Vagina (tissue), 2 donors: ENCODE measurements at regions not wholly inside any gene's neighbourhood (a gene's known extent, or its start where the extent isn't known, plus 50 kb on each side); places are given as distances from the start of the nearest gene placed in this dataset.

Source experiments
- DNase-seq, 2 donors: peaks; one replicate each; pipeline ENCODE4 v3.0.0-alpha.2; 2017; ENCODE audit errors: extremely low spot score in 2 of 2
- H3K27ac ChIP-seq: fragments of 200-600 bp; sonication (generic); one replicate; pipeline ENCODE4 v1.5.1; 2019
- H3K27me3 ChIP-seq: fragments of 200-600 bp; sonication (generic); one replicate; pipeline ENCODE4 v1.5.1; 2019
- H3K36me3 ChIP-seq, 2 donors: fragments of 200-600 bp; sonication (generic); one replicate each; pipeline ENCODE4 v1.5.1; 2017 to 2019
- H3K4me1 ChIP-seq: fragments of 200-600 bp; sonication (generic); one replicate; pipeline ENCODE4 v1.5.1; 2019
- H3K4me3 ChIP-seq, 2 donors: fragments of 200-600 bp; sonication (generic); 1 replicate in 1 of 2; 2 replicates in 1 of 2; pipeline ENCODE4 v1.5.1; 2016 to 2019
- H3K9me3 ChIP-seq: fragments of 200-600 bp; sonication (generic); one replicate; pipeline ENCODE4 v1.5.1; 2019
- POLR2A ChIP-seq, 2 donors: fragments of 450-650 bp; IDR thresholded peaks; one replicate each; pipeline ENCODE4 v1.6.1; 2017; ENCODE audit warnings: antibody characterized with exemption in 2 of 2, mild to moderate bottlenecking in 2 of 2, moderate library complexity in 2 of 2
- POLR2AphosphoS5 ChIP-seq, 2 donors: sonication (generic); formaldehyde crosslinking; IDR thresholded peaks; one replicate each; pipeline ENCODE4 v1.9.0; 2017; ENCODE audit warnings: antibody characterized with exemption in 2 of 2, mild to moderate bottlenecking in 2 of 2, low read depth in 1 of 2; ENCODE audit not compliant: insufficient read depth in 1 of 2
- intact Hi-C: fragments of 100-400 bp; cut with DNase I; formaldehyde crosslinking; loops from one replicate; pipeline ENCODE4 v1.15.1; 2023
- TF ChIP-seq, protein P1 (sequence below), 3 experiments: fragments of 450-650 bp in 2 of 3; fragments of 200-600 bp in 1 of 3; sonication (generic) in 1 of 3; IDR thresholded peaks; one replicate each; pipeline ENCODE4 v1.5.1; 2017 to 2019; ENCODE audit warnings: antibody characterized with exemption in 3 of 3, mild to moderate bottlenecking in 2 of 3, moderate library complexity in 2 of 3

DNA sequence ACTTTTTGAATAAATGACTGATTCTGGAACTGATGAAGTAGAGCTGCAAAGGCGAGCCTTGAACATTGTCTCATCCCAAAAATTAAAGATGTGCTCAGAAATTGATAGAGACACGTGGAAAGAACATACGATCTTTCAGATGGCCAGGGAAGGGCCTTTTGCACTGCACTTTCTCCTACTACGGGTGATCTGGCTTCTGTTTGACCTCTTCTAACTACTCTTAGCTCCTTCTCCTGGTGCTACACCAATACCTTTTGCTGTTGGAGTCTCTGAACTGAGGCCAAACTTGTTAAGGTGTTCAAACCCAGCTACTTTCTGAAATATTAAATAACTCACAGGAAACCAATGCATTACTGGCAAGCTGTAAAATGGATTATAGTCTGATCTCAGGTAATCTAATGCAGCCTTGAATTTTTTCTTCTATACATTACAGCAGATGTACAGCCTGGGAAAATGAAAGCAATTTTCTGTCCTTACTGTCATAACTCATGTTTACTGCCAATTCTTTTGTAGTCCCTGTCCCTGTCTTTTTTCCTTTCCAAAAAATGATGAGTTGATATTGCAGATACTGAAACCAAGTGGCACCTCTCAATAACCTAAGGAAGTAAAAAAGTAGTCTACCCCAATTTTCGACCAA lies 1086.1 kb upstream of the CNTN5 start:
- intact Hi-C loops, result no loop called here
- no peaks in the 10 kb centered on the region for H3K36me3 ChIP-seq
- no peak for DNase-seq
- no peaks in the 10 kb centered on the region for H3K4me1 ChIP-seq
- TF ChIP-seq POLR2A (IDR thresholded peaks at IDR 0.05), result no peak
- TF ChIP-seq, protein P1, sequence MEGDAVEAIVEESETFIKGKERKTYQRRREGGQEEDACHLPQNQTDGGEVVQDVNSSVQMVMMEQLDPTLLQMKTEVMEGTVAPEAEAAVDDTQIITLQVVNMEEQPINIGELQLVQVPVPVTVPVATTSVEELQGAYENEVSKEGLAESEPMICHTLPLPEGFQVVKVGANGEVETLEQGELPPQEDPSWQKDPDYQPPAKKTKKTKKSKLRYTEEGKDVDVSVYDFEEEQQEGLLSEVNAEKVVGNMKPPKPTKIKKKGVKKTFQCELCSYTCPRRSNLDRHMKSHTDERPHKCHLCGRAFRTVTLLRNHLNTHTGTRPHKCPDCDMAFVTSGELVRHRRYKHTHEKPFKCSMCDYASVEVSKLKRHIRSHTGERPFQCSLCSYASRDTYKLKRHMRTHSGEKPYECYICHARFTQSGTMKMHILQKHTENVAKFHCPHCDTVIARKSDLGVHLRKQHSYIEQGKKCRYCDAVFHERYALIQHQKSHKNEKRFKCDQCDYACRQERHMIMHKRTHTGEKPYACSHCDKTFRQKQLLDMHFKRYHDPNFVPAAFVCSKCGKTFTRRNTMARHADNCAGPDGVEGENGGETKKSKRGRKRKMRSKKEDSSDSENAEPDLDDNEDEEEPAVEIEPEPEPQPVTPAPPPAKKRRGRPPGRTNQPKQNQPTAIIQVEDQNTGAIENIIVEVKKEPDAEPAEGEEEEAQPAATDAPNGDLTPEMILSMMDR (IDR thresholded peaks at IDR 0.05), result no peak
- TF ChIP-seq POLR2AphosphoS5 (IDR thresholded peaks at IDR 0.05; ENCODE audit: insufficient read depth in 1 of 2, low read depth in 1 of 2), result no peak
- H3K9me3 ChIP-seq, result no peaks in the 10 kb centered on the region
- no peaks in the 10 kb centered on the region for H3K27me3 ChIP-seq
- H3K4me3 ChIP-seq, result no peak overlapping the region
- no peak overlapping the region for H3K27ac ChIP-seq

GRCh38 chr11:97937501-97937900 lies 1083.2 kb upstream of the CNTN5 start:
- TF ChIP-seq POLR2AphosphoS5 (IDR thresholded peaks at IDR 0.05; ENCODE audit: insufficient read depth in 1 of 2, low read depth in 1 of 2) (no peak), POLR2A (IDR thresholded peaks at IDR 0.05) (no peak)
- TF ChIP-seq, protein P1 (IDR thresholded peaks at IDR 0.05), result no peak
- no peak for DNase-seq
- no peaks in the 10 kb centered on the region for H3K4me1 ChIP-seq
- no peak overlapping the region for H3K27ac ChIP-seq
- H3K27me3 ChIP-seq, result no peaks in the 10 kb centered on the region
- intact Hi-C loops, result no loop called here
- no peaks in the 10 kb centered on the region for H3K9me3 ChIP-seq
- H3K4me3 ChIP-seq, result no peak overlapping the region
- H3K36me3 ChIP-seq, result no peaks in the 10 kb centered on the region

DNA sequence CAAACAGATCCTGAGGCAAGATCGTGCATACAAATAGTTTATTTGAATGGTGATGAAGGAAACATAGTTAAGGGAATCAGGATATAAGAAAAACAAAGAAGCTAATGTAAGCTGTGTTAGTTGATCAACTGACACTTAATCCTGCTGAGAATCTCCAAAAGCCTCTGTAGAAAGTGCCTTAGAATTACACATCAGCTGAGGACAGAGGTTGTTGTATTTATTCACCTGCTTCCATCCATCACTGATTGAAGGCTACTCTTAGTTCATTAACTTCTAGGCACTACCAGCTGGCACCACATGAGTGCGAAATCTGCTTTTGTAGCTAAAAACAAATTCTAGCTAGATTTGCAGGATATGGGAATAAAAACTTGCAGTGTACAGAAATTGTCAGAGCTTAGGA lies 1082.0 kb upstream of the CNTN5 start:
- intact Hi-C loops, result no loop called here
- Histone ChIP-seq H3K9me3 (no peaks in the 10 kb centered on the region), H3K4me1 (no peaks in the 10 kb centered on the region), H3K36me3 (no peaks in the 10 kb centered on the region), H3K27me3 (no peaks in the 10 kb centered on the region), H3K4me3 (no peak overlapping the region), H3K27ac (no peak overlapping the region)
- TF ChIP-seq POLR2AphosphoS5 (IDR thresholded peaks at IDR 0.05; ENCODE audit: insufficient read depth in 1 of 2, low read depth in 1 of 2) (no peak), POLR2A (IDR thresholded peaks at IDR 0.05) (no peak)
- no peak for DNase-seq

DNA sequence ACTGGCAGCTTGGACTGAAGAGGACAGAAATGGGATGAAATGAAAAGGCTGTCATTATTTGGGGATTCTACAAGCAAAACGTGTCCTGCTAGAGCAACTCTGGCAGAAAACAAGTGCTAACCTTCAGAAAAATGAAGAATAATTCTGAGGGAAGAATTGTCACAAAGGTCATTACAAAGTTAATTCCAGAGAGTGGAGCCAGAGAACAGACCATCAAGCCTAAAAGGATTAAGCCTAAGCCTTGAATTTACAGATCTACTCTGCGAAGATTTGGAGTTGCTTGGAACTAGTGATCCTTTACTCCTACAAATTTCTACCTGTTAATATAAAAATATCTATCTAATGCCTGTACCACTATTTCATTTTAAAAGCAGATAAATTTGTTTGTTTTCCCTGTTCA lies 1077.3 kb upstream of the CNTN5 start:
- Histone ChIP-seq H3K4me3 (no peak overlapping the region), H3K27me3 (no peaks in the 10 kb centered on the region), H3K9me3 (no peaks in the 10 kb centered on the region), H3K4me1 (no peaks in the 10 kb centered on the region), H3K36me3 (no peaks in the 10 kb centered on the region), H3K27ac (no peak overlapping the region)
- intact Hi-C loops, result no loop called here
- TF ChIP-seq POLR2A (IDR thresholded peaks at IDR 0.05), result no peak
- TF ChIP-seq POLR2AphosphoS5 (IDR thresholded peaks at IDR 0.05; ENCODE audit: insufficient read depth in 1 of 2, low read depth in 1 of 2), result no peak
- TF ChIP-seq, protein P1 (IDR thresholded peaks at IDR 0.05), result no peak
- DNase-seq, result no peak

DNA sequence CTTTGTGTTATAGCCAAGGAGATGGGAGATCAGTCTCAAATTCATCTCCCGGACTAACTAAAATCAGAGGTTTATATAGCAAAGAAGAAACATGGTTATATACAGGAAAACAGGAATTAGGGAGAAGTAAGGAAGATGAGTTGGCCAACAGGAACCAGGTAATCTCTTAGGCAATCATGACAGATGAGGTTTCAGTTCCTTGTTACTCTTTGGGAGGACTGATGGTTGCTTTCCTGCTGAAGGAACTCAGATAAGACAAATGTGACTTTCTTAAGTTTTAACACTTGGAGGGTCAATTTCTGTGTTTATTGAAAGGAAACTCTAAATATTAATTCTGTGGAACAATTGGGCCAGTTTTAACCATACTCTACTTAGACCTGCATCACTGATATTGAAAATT lies 1072.0 kb upstream of the CNTN5 start:
- TF ChIP-seq, protein P1 (IDR thresholded peaks at IDR 0.05), result no peak
- TF ChIP-seq POLR2A (IDR thresholded peaks at IDR 0.05) (no peak), POLR2AphosphoS5 (IDR thresholded peaks at IDR 0.05; ENCODE audit: insufficient read depth in 1 of 2, low read depth in 1 of 2) (no peak)
- intact Hi-C loops, result no loop called here

More for the DNA sequence above, 1072.0 kb upstream of the CNTN5 start:
- Histone ChIP-seq H3K9me3 (no peaks in the 10 kb centered on the region), H3K36me3 (no peaks in the 10 kb centered on the region), H3K4me3 (no peak overlapping the region), H3K27ac (no peak overlapping the region), H3K4me1 (no peaks in the 10 kb centered on the region), H3K27me3 (no peaks in the 10 kb centered on the region)
- DNase-seq, result no peak
